Inflammatory macrophage treated with lipopolysaccharide for 4 hours (primary cell): ENCODE measurements at regions not wholly inside any gene's neighbourhood (a gene's known extent, or its start where the extent isn't known, plus 50 kb on each side); places are given as distances from the start of the nearest gene placed in this dataset.

Experiments used
- DNase-seq: peaks from one replicate; pipeline ENCODE4 v3.0.0-alpha.2; 2020

- DNase-seq: no peak
These were observed 53.8 kb upstream of the PTGFR start for GRCh38 chr1:78436961-78437360.

- DNase-seq: no peak
These were observed 53.4 kb upstream of the PTGFR start for GRCh38 chr1:78437396-78437795.

GRCh38 chr1:78437941-78438340 lies 52.8 kb upstream of the PTGFR start:
- no peak for DNase-seq

GRCh38 chr1:78440381-78440793 lies 50.4 kb upstream of the PTGFR start:
- DNase-seq: no peak
